Neutrophil (primary cell): ENCODE measurements at regions not wholly inside any gene's neighbourhood (a gene's known extent, or its start where the extent isn't known, plus 50 kb on each side); places are given as distances from the start of the nearest gene placed in this dataset.

Experiments used
- H3K27ac ChIP-seq: fragments of 200-600 bp; sonication (generic); 2 replicates; pipeline ENCODE4 v1.5.1; 2016; ENCODE audit warnings: mild to moderate bottlenecking, moderate library complexity
- H3K27me3 ChIP-seq: fragments of 200-600 bp; sonication (generic); 2 replicates; pipeline ENCODE4 v1.6.0; 2016; ENCODE audit warnings: mild to moderate bottlenecking
- H3K36me3 ChIP-seq: fragments of 200-600 bp; sonication (generic); 2 replicates; pipeline ENCODE4 v1.5.1; 2017
- H3K4me1 ChIP-seq, 2 experiments: fragments of 200-600 bp in 1 of 2; sonication (generic) in 1 of 2; 1 replicate in 1 of 2; 2 replicates in 1 of 2; pipeline versions ENCODE4 v1.5.1 to v1.6.1; 2013 to 2016; ENCODE audit warnings: low read depth in 1 of 2, low read length in 1 of 2, mild to moderate bottlenecking in 1 of 2, moderate library complexity in 1 of 2; ENCODE audit not compliant: control insufficient read depth in 1 of 2, insufficient read depth in 1 of 2
- H3K4me3 ChIP-seq, 2 experiments: fragments of 200-600 bp in 1 of 2; sonication (generic) in 1 of 2; 1 replicate in 1 of 2; 2 replicates in 1 of 2; pipeline ENCODE4 v1.5.1; 2013 to 2016; ENCODE audit warnings: low read depth in 1 of 2, low read length in 1 of 2, mild to moderate bottlenecking in 1 of 2, moderate library complexity in 1 of 2
- H3K9me3 ChIP-seq: fragments of 200-600 bp; sonication (generic); 2 replicates; pipeline ENCODE4 v1.5.1; 2016
- CTCF ChIP-seq: fragments of 200-600 bp; sonication (generic); IDR thresholded peaks from 2 replicates; pipeline ENCODE4 v1.5.1; 2016; ENCODE audit warnings: antibody characterized with exemption

GRCh38 chr5:67297802-67298532 is 101.4 kb upstream of the CD180 start:
- Histone ChIP-seq H3K36me3 (no peaks in the 10 kb centered on the region), H3K27me3 (no peaks in the 10 kb centered on the region), H3K4me1 (peaks cover 0 to 26% of the 10 kb centered on the region in 2 experiments), H3K4me3 (no peak overlapping the region), H3K9me3 (no peaks in the 10 kb centered on the region), H3K27ac (no peak overlapping the region)
- TF ChIP-seq CTCF = no peak

- no peak for TF ChIP-seq CTCF
- Histone ChIP-seq H3K4me3 (no peak overlapping the region), H3K4me1 (peaks cover 0 to 26% of the 10 kb centered on the region in 2 experiments), H3K27me3 (no peaks in the 10 kb centered on the region), H3K9me3 (no peaks in the 10 kb centered on the region), H3K27ac (no peak overlapping the region), H3K36me3 (no peaks in the 10 kb centered on the region)
Measured at GRCh38 chr5:67297376-67297775, 100.8 kb upstream of the CD180 start.

DNA sequence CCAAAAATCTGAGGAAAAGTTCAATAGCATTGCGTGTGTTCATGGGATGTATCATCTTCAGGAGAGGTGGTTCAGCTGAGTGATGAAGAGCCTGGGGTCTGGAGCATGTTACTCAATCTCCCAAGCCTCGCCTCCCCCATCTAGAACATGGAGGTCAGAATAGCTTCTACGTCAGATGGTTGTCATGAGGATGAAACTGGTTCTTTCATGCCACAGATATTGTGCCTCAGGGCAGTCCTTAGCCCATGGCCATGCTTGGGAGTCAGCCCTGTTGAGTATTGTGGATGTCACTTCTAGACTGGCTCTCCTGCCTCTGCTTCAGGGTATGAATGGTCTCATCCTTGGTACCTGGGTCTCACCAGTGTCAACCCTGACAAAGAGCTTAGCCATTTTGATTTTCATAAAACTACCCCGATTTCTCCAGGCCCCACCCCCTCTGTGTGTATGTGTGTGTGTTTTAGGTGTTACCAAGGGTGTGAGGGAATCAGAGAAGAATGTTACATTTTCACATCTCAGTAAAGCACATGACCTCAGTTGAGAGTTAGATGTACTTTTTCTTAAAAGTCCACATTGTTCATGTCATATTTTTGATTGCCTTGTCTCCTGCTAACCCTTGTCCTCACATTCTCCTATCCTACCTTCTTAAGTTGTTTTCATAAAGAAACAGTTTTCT is 97.8 kb upstream of the CD180 start:
- no peaks in the 10 kb centered on the region for H3K9me3 ChIP-seq
- H3K4me1 ChIP-seq = peaks cover 0 to 11% of the 10 kb centered on the region in 2 experiments
- TF ChIP-seq CTCF = no peak
- H3K4me3 ChIP-seq = no peak overlapping the region
- H3K36me3 ChIP-seq = no peaks in the 10 kb centered on the region
- no peak overlapping the region for H3K27ac ChIP-seq
- no peaks in the 10 kb centered on the region for H3K27me3 ChIP-seq

DNA sequence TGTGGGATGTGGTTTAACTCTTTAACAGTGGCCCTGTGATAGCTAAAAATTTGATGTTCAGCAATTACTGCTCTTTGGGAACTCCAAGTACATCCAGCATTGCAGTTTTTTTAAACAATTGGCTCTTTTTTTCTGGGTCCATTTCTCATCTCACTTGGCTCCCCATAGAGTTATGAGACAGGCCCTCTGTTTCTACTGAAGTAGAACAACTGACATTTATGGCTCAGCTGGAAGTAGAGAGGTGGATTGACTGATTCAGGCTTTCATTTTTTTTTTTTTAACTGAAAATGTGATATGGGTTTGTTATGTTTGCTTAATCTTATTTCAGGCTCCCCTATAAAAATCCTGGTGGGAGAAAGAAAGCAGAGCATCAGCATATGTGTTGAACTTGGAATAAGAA is 96.6 kb upstream of the CD180 start:
- Histone ChIP-seq H3K36me3 (no peaks in the 10 kb centered on the region), H3K27me3 (no peaks in the 10 kb centered on the region), H3K27ac (no peak overlapping the region), H3K9me3 (no peaks in the 10 kb centered on the region), H3K4me1 (no peaks in the 10 kb centered on the region), H3K4me3 (no peak overlapping the region)
- TF ChIP-seq CTCF = no peak

- Histone ChIP-seq H3K36me3 (no peaks in the 10 kb centered on the region), H3K4me3 (no peak overlapping the region), H3K9me3 (no peaks in the 10 kb centered on the region), H3K4me1 (no peaks in the 10 kb centered on the region), H3K27ac (no peak overlapping the region), H3K27me3 (no peaks in the 10 kb centered on the region)
- TF ChIP-seq CTCF = no peak
Measured at GRCh38 chr5:67292201-67292940, 95.8 kb upstream of the CD180 start.
